GM12873 (cell line): ENCODE measurements at regions not wholly inside any gene's neighbourhood (a gene's known extent, or its start where the extent isn't known, plus 50 kb on each side); places are given as distances from the start of the nearest gene placed in this dataset.

Source experiments
- CTCF ChIP-seq: IDR thresholded peaks from 2 replicates; pipeline ENCODE4 v1.5.1; 2012; ENCODE audit warnings: low read depth, mild to moderate bottlenecking, moderate library complexity, low read length, control low read depth; ENCODE audit not compliant: insufficient read depth; ENCODE audit errors: missing control alignments

- no peak for TF ChIP-seq CTCF
Measured at GRCh38 chr4:32136081-32136787, 1416.1 kb downstream of the PCDH7 start.

GRCh38 chr4:32140636-32141035 is 1420.5 kb downstream of the PCDH7 start:
- TF ChIP-seq CTCF: no peak

- no peak for TF ChIP-seq CTCF
Measured at GRCh38 chr4:32142075-32142474, 1421.9 kb downstream of the PCDH7 start.

GRCh38 chr4:32145987-32146386 is 1425.8 kb downstream of the PCDH7 start:
- TF ChIP-seq CTCF: no peak

- no peak for TF ChIP-seq CTCF
Measured at GRCh38 chr4:32147446-32148085, 1427.4 kb downstream of the PCDH7 start.

- no peak for TF ChIP-seq CTCF
Measured at GRCh38 chr4:32148111-32148666, 1428.0 kb downstream of the PCDH7 start.

- TF ChIP-seq CTCF: no peak
Measured at GRCh38 chr4:32158961-32159360, 1438.8 kb downstream of the PCDH7 start.
